Right lobe of liver (tissue), 6 donors: ENCODE measurements at regions not wholly inside any gene's neighbourhood (a gene's known extent, or its start where the extent isn't known, plus 50 kb on each side); places are given as distances from the start of the nearest gene placed in this dataset.

Experiments
- ATAC-seq, 4 donors: fragments of 200-7000 bp; cut with Tn5 transposase; one replicate each; pipeline ENCODE4 v1.9.1; 2020; ENCODE audit warnings: mild to moderate bottlenecking in 4 of 4, moderate library complexity in 4 of 4
- DNase-seq, 3 donors: peaks; one replicate each; pipeline ENCODE4 v3.0.0-alpha.2; 2020
- H3K27ac ChIP-seq, 3 donors: fragments of 200-600 bp; one replicate each; pipeline ENCODE4 v1.8.0; 2022
- H3K27me3 ChIP-seq, 2 donors: fragments of 200-600 bp; one replicate each; pipeline ENCODE4 v1.8.0; 2022
- H3K36me3 ChIP-seq, 4 donors: fragments of 200-600 bp; sonication (generic) in 1 of 4; one replicate each; pipeline versions ENCODE4 v1.5.1 to v1.8.0; 2017 to 2022; ENCODE audit warnings: control low read depth in 1 of 4
- H3K4me1 ChIP-seq, 4 donors: fragments of 200-600 bp; sonication (generic) in 1 of 4; one replicate each; pipeline versions ENCODE4 v1.5.1 to v1.8.0; 2017 to 2022; ENCODE audit warnings: control low read depth in 1 of 4
- H3K4me3 ChIP-seq, 3 donors: fragments of 200-600 bp; one replicate each; pipeline ENCODE4 v1.8.0; 2022
- H3K9me3 ChIP-seq, 4 donors: fragments of 200-600 bp; sonication (generic) in 1 of 4; one replicate each; pipeline versions ENCODE4 v1.5.1 to v1.8.0; 2017 to 2022; ENCODE audit warnings: control low read depth in 1 of 4
- CTCF ChIP-seq, 4 donors: fragments of 200-600 bp in 3 of 4; fragments of 450-650 bp in 1 of 4; IDR thresholded peaks; one replicate each; pipeline versions ENCODE4 v1.5.1 to v1.8.0; 2016 to 2022; ENCODE audit warnings: antibody characterized with exemption in 4 of 4, mild to moderate bottlenecking in 2 of 4
- POLR2A ChIP-seq: fragments of 450-650 bp; IDR thresholded peaks from one replicate; pipeline ENCODE4 v1.6.1; 2017; ENCODE audit warnings: antibody characterized with exemption, mild to moderate bottlenecking
- WGBS: methylation state at CpG from one replicate; pipeline ENCODE4 v1.1.6; 2018; ENCODE audit warnings: low coverage, low lambda C conversion rate; ENCODE audit not compliant: insufficient coverage; ENCODE audit errors: missing lambda C conversion rate; 5-methylcytosine and 5-hydroxymethylcytosine counted together
- intact Hi-C, 2 donors: fragments of 100-400 bp; cut with DNase I; formaldehyde crosslinking; loops; one replicate each; pipeline versions ENCODE4 v1.11.2 to v1.14.1; 2022
- donor health status: DM: no; HTN: yes; CAD: no.
- donor health status: DM: no; HTN: no; CAD: no.
- donor health status: DM: no; HTN: no; CAD: no.
- donor health status: DM: no; HTN: yes; CAD: no.
- donor health status: DM: no; HTN: yes; CAD: no.

DNA sequence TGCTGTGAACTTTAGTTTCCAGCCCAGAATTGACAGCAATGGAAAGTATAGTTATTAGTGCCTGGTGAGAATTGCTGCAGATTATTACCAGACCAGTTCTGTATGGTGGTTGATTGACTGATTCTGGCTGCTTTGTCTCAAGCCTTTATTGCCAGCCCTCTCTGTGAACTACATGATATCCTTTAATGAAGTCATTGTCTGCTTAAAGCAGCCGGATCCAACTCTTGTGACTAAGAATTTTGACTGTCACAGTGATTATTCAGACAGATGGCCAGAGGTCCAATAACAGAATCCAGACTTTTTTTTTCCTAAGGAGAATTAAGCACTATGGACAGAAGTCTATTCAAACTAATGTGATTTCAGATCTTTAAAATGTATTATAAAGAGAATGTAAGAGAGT lies 1548.6 kb upstream of the B3GALT2 start:
- no peaks in the 10 kb centered on the region for H3K9me3 ChIP-seq
- H3K4me3 ChIP-seq, result no peak overlapping the region
- TF ChIP-seq POLR2A, result no peak
- no peak for TF ChIP-seq CTCF (IDR thresholded peaks at IDR 0.05)
- ATAC-seq, result no peak
- H3K27ac ChIP-seq, result no peak overlapping the region
- no peaks in the 10 kb centered on the region for H3K36me3 ChIP-seq
- no peaks in the 10 kb centered on the region for H3K27me3 ChIP-seq
- H3K4me1 ChIP-seq, result no peaks in the 10 kb centered on the region
- no peak for DNase-seq
- 46% methylated on average over 1 of the region's 1 CpG for WGBS
- intact Hi-C loops, result no loop called here

GRCh38 chr1:194731025-194731424 lies 1544.6 kb upstream of the B3GALT2 start:
- TF ChIP-seq POLR2A (no peak), CTCF (IDR thresholded peaks at IDR 0.05) (no peak)
- ATAC-seq (no peak), DNase-seq (no peak)
- H3K27ac ChIP-seq, result no peak overlapping the region
- no peaks in the 10 kb centered on the region for H3K27me3 ChIP-seq
- no peak overlapping the region for H3K4me3 ChIP-seq
- H3K9me3 ChIP-seq, result no peaks in the 10 kb centered on the region
- H3K4me1 ChIP-seq, result no peaks in the 10 kb centered on the region
- H3K36me3 ChIP-seq, result no peaks in the 10 kb centered on the region
- intact Hi-C loops, result no loop called here

DNA sequence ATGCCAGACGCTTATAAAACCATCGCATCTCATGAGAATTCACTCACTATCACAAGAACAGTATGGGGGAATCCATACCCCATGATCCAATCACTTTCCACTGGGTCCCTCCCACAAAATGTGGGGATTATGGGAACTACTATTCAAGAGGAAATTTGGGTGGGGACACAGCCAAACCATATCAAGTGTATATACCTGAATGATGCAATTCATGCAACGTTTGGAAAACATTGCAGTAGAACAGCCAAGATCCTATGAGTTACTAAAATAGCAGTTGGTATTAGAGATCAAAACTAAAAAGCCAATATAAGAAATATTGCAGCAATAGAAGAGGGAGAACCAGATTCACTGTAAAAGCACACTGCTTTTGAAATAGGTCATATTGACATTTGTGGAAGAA lies 1543.9 kb upstream of the B3GALT2 start:
- H3K27ac ChIP-seq, result no peak overlapping the region
- TF ChIP-seq CTCF (IDR thresholded peaks at IDR 0.05) (no peak), POLR2A (no peak)
- no peak overlapping the region for H3K4me3 ChIP-seq
- no peaks in the 10 kb centered on the region for H3K27me3 ChIP-seq
- H3K4me1 ChIP-seq, result no peaks in the 10 kb centered on the region
- DNase-seq (no peak), ATAC-seq (no peak)
- intact Hi-C loops, result no loop called here
- H3K36me3 ChIP-seq, result no peaks in the 10 kb centered on the region
- no peaks in the 10 kb centered on the region for H3K9me3 ChIP-seq
- WGBS, result 28% methylated on average over 3 of the region's 3 CpGs

- TF ChIP-seq POLR2A (no peak), CTCF (IDR thresholded peaks at IDR 0.05) (no peak)
- no peak for ATAC-seq
Observed at GRCh38 chr1:194723067-194723466, 1536.7 kb upstream of the B3GALT2 start.

GRCh38 chr1:194717941-194718340 lies 1531.5 kb upstream of the B3GALT2 start:
- intact Hi-C loops, result no loop called here
- Histone ChIP-seq H3K36me3 (no peaks in the 10 kb centered on the region), H3K27me3 (no peaks in the 10 kb centered on the region), H3K4me1 (no peaks in the 10 kb centered on the region), H3K9me3 (no peaks in the 10 kb centered on the region), H3K4me3 (no peak overlapping the region), H3K27ac (no peak overlapping the region)
- TF ChIP-seq POLR2A (no peak), CTCF (IDR thresholded peaks at IDR 0.05) (no peak)
- ATAC-seq (no peak), DNase-seq (no peak)
- 25% methylated on average over 1 of the region's 1 CpG for WGBS

More at GRCh38 chr1:194723067-194723466, 1536.7 kb upstream of the B3GALT2 start:
- no peak overlapping the region for H3K27ac ChIP-seq
- intact Hi-C loops, result no loop called here
- H3K4me1 ChIP-seq, result no peaks in the 10 kb centered on the region
- no peaks in the 10 kb centered on the region for H3K27me3 ChIP-seq
- no peaks in the 10 kb centered on the region for H3K36me3 ChIP-seq
- DNase-seq, result no peak
- H3K4me3 ChIP-seq, result no peak overlapping the region
- H3K9me3 ChIP-seq, result no peaks in the 10 kb centered on the region
